ENCODE measurements at regions not wholly inside any gene's neighbourhood (a gene's known extent, or its start where the extent isn't known, plus 50 kb on each side); places are given as distances from the start of the nearest gene placed in this dataset.

GRCh38 chr17:79320331-79320730 lies 245.7 kb downstream of the ENGASE start:
- DNase-seq (ENCODE audit: low read depth): no peak
- no peak for TF ChIP-seq CTCF (IDR thresholded peaks at IDR 0.05; ENCODE audit: insufficient read depth, low read depth, low read length, missing control alignments)
- no peak overlapping the region for H3K4me3 ChIP-seq (ENCODE audit: low read length)

GRCh38 chr17:79317916-79318315 lies 243.3 kb downstream of the ENGASE start:
- no peak for DNase-seq (ENCODE audit: low read depth)
- H3K4me3 ChIP-seq (ENCODE audit: low read length): no peak overlapping the region
- no peak for TF ChIP-seq CTCF (IDR thresholded peaks at IDR 0.05; ENCODE audit: insufficient read depth, low read depth, low read length, missing control alignments)

GRCh38 chr17:79316805-79317204 lies 242.2 kb downstream of the ENGASE start:
- no peak for TF ChIP-seq CTCF (IDR thresholded peaks at IDR 0.05; ENCODE audit: insufficient read depth, low read depth, low read length, missing control alignments)
- no peak for DNase-seq (ENCODE audit: low read depth)
- H3K4me3 ChIP-seq (ENCODE audit: low read length): no peak overlapping the region

- DNase-seq (ENCODE audit: low read depth): no peak
- no peak overlapping the region for H3K4me3 ChIP-seq (ENCODE audit: low read length)
- TF ChIP-seq CTCF (IDR thresholded peaks at IDR 0.05; ENCODE audit: insufficient read depth, low read depth, low read length, missing control alignments): no peak
These were observed 240.9 kb downstream of the ENGASE start for GRCh38 chr17:79315358-79316105.

GRCh38 chr17:79314617-79315357 lies 240.2 kb downstream of the ENGASE start:
- DNase-seq (ENCODE audit: low read depth): no peak
- TF ChIP-seq CTCF (IDR thresholded peaks at IDR 0.05; ENCODE audit: insufficient read depth, low read depth, low read length, missing control alignments): no peak
- H3K4me3 ChIP-seq (ENCODE audit: low read length): no peak overlapping the region

- TF ChIP-seq CTCF (IDR thresholded peaks at IDR 0.05; ENCODE audit: insufficient read depth, low read depth, low read length, missing control alignments): no peak
- DNase-seq (ENCODE audit: low read depth): no peak
- H3K4me3 ChIP-seq (ENCODE audit: low read length): no peak overlapping the region
These were observed 236.7 kb downstream of the ENGASE start for GRCh38 chr17:79311373-79311772.
